Pons (tissue), 1 donor: ENCODE measurements at regions not wholly inside any gene's neighbourhood (a gene's known extent, or its start where the extent isn't known, plus 50 kb on each side); places are given as distances from the start of the nearest gene placed in this dataset.

ENCODE experiments used
- DNase-seq: peaks from one replicate; pipeline ENCODE4 v3.0.0-alpha.2; 2016; ENCODE audit warnings: low spot score

- no peak for DNase-seq
These were observed 677.2 kb upstream of the SLC35B3 start for GRCh38 chr6:9112544-9112943.

GRCh38 chr6:9103876-9104521 is 668.7 kb upstream of the SLC35B3 start:
- no peak for DNase-seq

- DNase-seq: no peak
These were observed 666.6 kb upstream of the SLC35B3 start for GRCh38 chr6:9101920-9102319.

- DNase-seq: no peak
These were observed 665.7 kb upstream of the SLC35B3 start for GRCh38 chr6:9100869-9101580.

GRCh38 chr6:9095729-9096128 is 660.4 kb upstream of the SLC35B3 start:
- no peak for DNase-seq

- no peak for DNase-seq
These were observed 659.8 kb upstream of the SLC35B3 start for GRCh38 chr6:9095137-9095536.

GRCh38 chr6:9089724-9090123 is 654.4 kb upstream of the SLC35B3 start:
- no peak for DNase-seq

GRCh38 chr6:9087470-9087869 is 652.1 kb upstream of the SLC35B3 start:
- DNase-seq: no peak

GRCh38 chr6:9086331-9086730 is 651.0 kb upstream of the SLC35B3 start:
- DNase-seq: no peak

- DNase-seq: no peak
These were observed 650.3 kb upstream of the SLC35B3 start for GRCh38 chr6:9085709-9086070.

- no peak for DNase-seq
These were observed 649.8 kb upstream of the SLC35B3 start for GRCh38 chr6:9085054-9085708.

- no peak for DNase-seq
These were observed 647.8 kb upstream of the SLC35B3 start for GRCh38 chr6:9083108-9083507.

GRCh38 chr6:9066726-9067125 is 631.4 kb upstream of the SLC35B3 start:
- no peak for DNase-seq

GRCh38 chr6:9064156-9064555 is 628.8 kb upstream of the SLC35B3 start:
- no peak for DNase-seq

- DNase-seq: no peak
These were observed 627.3 kb upstream of the SLC35B3 start for GRCh38 chr6:9062596-9062995.

- DNase-seq: no peak
These were observed 622.6 kb upstream of the SLC35B3 start for GRCh38 chr6:9057937-9058336.

GRCh38 chr6:9056556-9056955 is 621.2 kb upstream of the SLC35B3 start:
- DNase-seq: no peak

- DNase-seq: no peak
These were observed 609.1 kb upstream of the SLC35B3 start for GRCh38 chr6:9044426-9044825.

GRCh38 chr6:9040718-9041117 is 605.4 kb upstream of the SLC35B3 start:
- no peak for DNase-seq

- no peak for DNase-seq
These were observed 603.9 kb upstream of the SLC35B3 start for GRCh38 chr6:9039258-9039657.

- no peak for DNase-seq
These were observed 592.7 kb upstream of the SLC35B3 start for GRCh38 chr6:9028086-9028485.

- DNase-seq: no peak
These were observed 590.5 kb upstream of the SLC35B3 start for GRCh38 chr6:9025796-9026394.

GRCh38 chr6:9025228-9025627 is 589.9 kb upstream of the SLC35B3 start:
- no peak for DNase-seq
